ENCODE measurements at regions not wholly inside any gene's neighbourhood (a gene's known extent, or its start where the extent isn't known, plus 50 kb on each side); places are given as distances from the start of the nearest gene placed in this dataset.

GRCh38 chr14:56065621-56066290 is 52.5 kb upstream of the PELI2 start:
- H3K9me3 Mint-ChIP-seq: no peaks in the 10 kb centered on the region
- no peaks in the 10 kb centered on the region for H3K36me3 Mint-ChIP-seq
- DNase-seq (ENCODE audit: low spot score) (no peak), ATAC-seq (no peak)
- no peaks in the 10 kb centered on the region for H3K4me1 Mint-ChIP-seq (ENCODE audit: low read depth in 2 of 2)
- H3K4me3 Mint-ChIP-seq: no peak overlapping the region
- H3K27ac Mint-ChIP-seq: no peak overlapping the region
- peaks cover 3 to 17% of the 10 kb centered on the region in 2 donors for H3K27me3 Mint-ChIP-seq
